ENCODE measurements at regions not wholly inside any gene's neighbourhood (a gene's known extent, or its start where the extent isn't known, plus 50 kb on each side); places are given as distances from the start of the nearest gene placed in this dataset.

DNA sequence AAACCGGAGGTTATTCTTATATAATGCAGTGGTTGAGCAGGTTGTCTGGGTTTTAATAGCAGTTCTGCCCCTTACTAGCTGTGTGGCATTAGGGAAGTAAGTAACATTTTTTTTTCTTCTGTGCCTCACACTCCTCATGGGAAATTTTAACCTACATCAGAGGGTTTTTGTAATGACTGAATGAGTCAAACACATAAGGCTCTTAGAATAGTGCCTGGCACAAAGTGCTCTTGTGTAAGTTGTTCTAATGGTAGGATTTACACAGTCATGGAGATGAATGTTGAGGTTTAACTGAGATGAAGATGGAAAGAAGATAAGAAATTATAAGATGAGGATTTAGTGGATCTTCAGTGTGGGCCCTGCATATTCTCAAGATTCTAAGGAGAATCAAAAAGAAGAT is 68.4 kb upstream of the PHIP start:
- Histone ChIP-seq H3K18ac (ENCODE audit: insufficient read length, low read depth, low read length) (no peak overlapping the region), H3K9me3 (ENCODE audit: control insufficient read depth, low read depth, low read length) (no peaks in the 10 kb centered on the region), H3K23me2 (ENCODE audit: insufficient read length, low read depth, low read length, poor library complexity, severe bottlenecking) (no peaks in the 10 kb centered on the region), H3K9ac (ENCODE audit: extremely low read depth, insufficient read length, low read length) (no peak overlapping the region), H2BK12ac (ENCODE audit: insufficient read length, low read depth, low read length) (no peak overlapping the region), H3K79me2 (ENCODE audit: insufficient read depth, low read length) (no peaks in the 10 kb centered on the region), H4K5ac (ENCODE audit: insufficient read length, low read depth, low read length) (no peak overlapping the region), H4K20me1 (ENCODE audit: control insufficient read depth, insufficient read depth, insufficient read length) (no peaks in the 10 kb centered on the region), H3K23ac (ENCODE audit: insufficient read length, low read depth, low read length) (no peak overlapping the region), H2BK20ac (ENCODE audit: low read depth, low read length, poor library complexity, severe bottlenecking) (no peak overlapping the region), H3T11ph (ENCODE audit: low read length) (no peak overlapping the region), H4K91ac (ENCODE audit: insufficient read length, low read depth, low read length) (no peak overlapping the region), H2BK5ac (ENCODE audit: insufficient read length, low read length) (no peak overlapping the region), H2BK15ac (ENCODE audit: low read depth, low read length) (no peak overlapping the region), H3K4ac (ENCODE audit: low read depth, low read length) (no peak overlapping the region), H2AFZ (ENCODE audit: low read length) (no peak overlapping the region), H3K56ac (ENCODE audit: insufficient read length, low read depth, low read length) (no peak overlapping the region), H3K79me1 (ENCODE audit: insufficient read depth, low read depth, low read length, poor library complexity, severe bottlenecking) (no peaks in the 10 kb centered on the region), H3K4me1 (ENCODE audit: insufficient read depth, low read length) (peaks cover 6% of the 10 kb centered on the region; the same call in 1 of the 2 replicates), H3K4me2 (ENCODE audit: insufficient read depth, insufficient read length, low read length) (no peak overlapping the region), H2AK5ac (ENCODE audit: insufficient read length, low read length) (no peak overlapping the region), H4K8ac (replicated peaks; ENCODE audit: insufficient read length, low read depth, low read length) (no peak overlapping the region), H3K27me3 (ENCODE audit: insufficient read depth, low read length) (no peaks in the 10 kb centered on the region), H2BK120ac (ENCODE audit: low read depth, low read length, poor library complexity, severe bottlenecking) (no peak overlapping the region), H3K27ac (ENCODE audit: insufficient read length, low read depth, low read length) (no peak overlapping the region), H3K14ac (ENCODE audit: insufficient read depth, low read length) (no peak overlapping the region)
- H3K4me3 Mint-ChIP-seq, result no peak overlapping the region
- H3K36me3 Mint-ChIP-seq (ENCODE audit: insufficient read depth in 1 of 3, low read depth in 3 of 3), result no peaks in the 10 kb centered on the region
- 0 out of 5 replicates have a peak, but pooled peaks cover 0 to 2% of the 10 kb centered on the region in 2 experiments for H3K9me3 Mint-ChIP-seq
- TF ChIP-seq, protein P1, sequence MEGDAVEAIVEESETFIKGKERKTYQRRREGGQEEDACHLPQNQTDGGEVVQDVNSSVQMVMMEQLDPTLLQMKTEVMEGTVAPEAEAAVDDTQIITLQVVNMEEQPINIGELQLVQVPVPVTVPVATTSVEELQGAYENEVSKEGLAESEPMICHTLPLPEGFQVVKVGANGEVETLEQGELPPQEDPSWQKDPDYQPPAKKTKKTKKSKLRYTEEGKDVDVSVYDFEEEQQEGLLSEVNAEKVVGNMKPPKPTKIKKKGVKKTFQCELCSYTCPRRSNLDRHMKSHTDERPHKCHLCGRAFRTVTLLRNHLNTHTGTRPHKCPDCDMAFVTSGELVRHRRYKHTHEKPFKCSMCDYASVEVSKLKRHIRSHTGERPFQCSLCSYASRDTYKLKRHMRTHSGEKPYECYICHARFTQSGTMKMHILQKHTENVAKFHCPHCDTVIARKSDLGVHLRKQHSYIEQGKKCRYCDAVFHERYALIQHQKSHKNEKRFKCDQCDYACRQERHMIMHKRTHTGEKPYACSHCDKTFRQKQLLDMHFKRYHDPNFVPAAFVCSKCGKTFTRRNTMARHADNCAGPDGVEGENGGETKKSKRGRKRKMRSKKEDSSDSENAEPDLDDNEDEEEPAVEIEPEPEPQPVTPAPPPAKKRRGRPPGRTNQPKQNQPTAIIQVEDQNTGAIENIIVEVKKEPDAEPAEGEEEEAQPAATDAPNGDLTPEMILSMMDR (conservative IDR thresholded peaks at IDR 0.05), result no peak
- no peaks in the 10 kb centered on the region for H3K27me3 Mint-ChIP-seq (ENCODE audit: low read depth)
- peaks cover 6 to 7% of the 10 kb centered on the region in 2 experiments for H3K4me1 Mint-ChIP-seq
- no CpG with 5 or more reads among the region's 1 CpG for WGBS (ENCODE audit: extremely low coverage, insufficient read length, low lambda C conversion rate)
- no peak overlapping the region for H3K27ac Mint-ChIP-seq
- DNase-seq, result no peak
